Aorta (tissue), 5 donors: ENCODE measurements at regions not wholly inside any gene's neighbourhood (a gene's known extent, or its start where the extent isn't known, plus 50 kb on each side); places are given as distances from the start of the nearest gene placed in this dataset.

Experiments
- ATAC-seq: fragments of 200-7000 bp; cut with Tn5 transposase; one replicate; pipeline ENCODE4 v1.9.1; 2022; ENCODE audit warnings: moderate library complexity; ENCODE audit not compliant: low FRiP score
- DNase-seq, 2 donors: peaks; one replicate each; pipeline ENCODE4 v3.0.0-alpha.2; 2020
- H3K27ac ChIP-seq, 2 donors: one replicate each; pipeline ENCODE4 v1.5.1; 2013; ENCODE audit warnings: low read length in 2 of 2, mild to moderate bottlenecking in 2 of 2, moderate library complexity in 2 of 2, control low read depth in 1 of 2, inconsistent platforms in 1 of 2, low read depth in 1 of 2
- H3K27me3 ChIP-seq, 2 donors: one replicate each; pipeline ENCODE4 v1.6.1; 2013; ENCODE audit warnings: control low read depth in 1 of 2, low read length in 1 of 2, mild to moderate bottlenecking in 1 of 2, moderate library complexity in 1 of 2; ENCODE audit not compliant: insufficient read depth in 2 of 2, control insufficient read depth in 1 of 2
- H3K36me3 ChIP-seq, 2 donors: one replicate each; pipeline ENCODE4 v1.6.1; 2013; ENCODE audit warnings: control low read depth in 1 of 2, low read length in 1 of 2, mild to moderate bottlenecking in 1 of 2; ENCODE audit not compliant: insufficient read depth in 2 of 2, control insufficient read depth in 1 of 2
- H3K4me1 ChIP-seq, 2 donors: one replicate each; pipeline ENCODE4 v1.6.1; 2013; ENCODE audit warnings: low read length in 2 of 2, control low read depth in 1 of 2, mild to moderate bottlenecking in 1 of 2, moderate library complexity in 1 of 2; ENCODE audit not compliant: insufficient read depth in 2 of 2, control insufficient read depth in 1 of 2
- H3K4me3 ChIP-seq, 2 donors: one replicate each; pipeline ENCODE4 v1.5.1; 2013; ENCODE audit warnings: low read length in 2 of 2, control low read depth in 1 of 2, mild to moderate bottlenecking in 1 of 2
- H3K9me3 ChIP-seq: one replicate; pipeline ENCODE4 v1.6.1; 2013; ENCODE audit warnings: mild to moderate bottlenecking, low read length; ENCODE audit not compliant: control insufficient read depth
- WGBS, 2 donors: extraction: QIAGEN DNeasy Blood & Tissue Kit; methylation state at CpG; one replicate each; pipeline ENCODE4 v1.1.7; 2013; 5-methylcytosine and 5-hydroxymethylcytosine counted together
- intact Hi-C, 2 donors: fragments of 100-400 bp; cut with DNase I; formaldehyde crosslinking; loops; one replicate each; pipeline versions ENCODE4 v1.14.2 to v1.15.0; 2022
- donor health status: healthy with polysubstance abuse.
- donor health status: Bipolar disorder and iron deficiency.
- donor health status: DM: no; HTN: no; CAD: no.
- donor health status: DM: no; HTN: no; CAD: no.
- donor health status: DM: yes; HTN: yes; CAD: no.

- no peak for DNase-seq
- no peaks in the 10 kb centered on the region for H3K4me1 ChIP-seq
Measured at GRCh38 chr18:28606686-28607085, 429.8 kb upstream of the CDH2 start.

GRCh38 chr18:28602391-28602790 lies 425.5 kb upstream of the CDH2 start:
- no peak overlapping the region for H3K27ac ChIP-seq
- DNase-seq (no peak), ATAC-seq (no peak)
- peaks cover 4% of the 10 kb centered on the region for H3K9me3 ChIP-seq
- no peak overlapping the region for H3K4me3 ChIP-seq
- no peaks in the 10 kb centered on the region for H3K4me1 ChIP-seq
- H3K36me3 ChIP-seq = peaks cover 0 to 2% of the 10 kb centered on the region in 2 donors
- H3K27me3 ChIP-seq = no peaks in the 10 kb centered on the region
- intact Hi-C loops = no loop called here

More at GRCh38 chr18:28606686-28607085, 429.8 kb upstream of the CDH2 start:
- no peaks in the 10 kb centered on the region for H3K36me3 ChIP-seq
- no peak for ATAC-seq
- no peak overlapping the region for H3K4me3 ChIP-seq
- H3K9me3 ChIP-seq = no peaks in the 10 kb centered on the region
- WGBS, 2 donors = 68 to 69% methylated on average over 2 of the region's 2 CpGs
- no peak overlapping the region for H3K27ac ChIP-seq
- no peaks in the 10 kb centered on the region for H3K27me3 ChIP-seq
- intact Hi-C loops = no loop called here

- no peak overlapping the region for H3K27ac ChIP-seq
- H3K9me3 ChIP-seq = no peaks in the 10 kb centered on the region
- 88 to 89% methylated on average over 4 of the region's 4 CpGs for WGBS, 2 donors
- no peak for ATAC-seq
- intact Hi-C loops = no loop called here
- H3K27me3 ChIP-seq = no peaks in the 10 kb centered on the region
- no peak for DNase-seq
- H3K36me3 ChIP-seq = peaks cover 0 to 2% of the 10 kb centered on the region in 2 donors
- no peak overlapping the region for H3K4me3 ChIP-seq
- no peaks in the 10 kb centered on the region for H3K4me1 ChIP-seq
Measured at GRCh38 chr18:28594034-28594433, 417.1 kb upstream of the CDH2 start.

DNA sequence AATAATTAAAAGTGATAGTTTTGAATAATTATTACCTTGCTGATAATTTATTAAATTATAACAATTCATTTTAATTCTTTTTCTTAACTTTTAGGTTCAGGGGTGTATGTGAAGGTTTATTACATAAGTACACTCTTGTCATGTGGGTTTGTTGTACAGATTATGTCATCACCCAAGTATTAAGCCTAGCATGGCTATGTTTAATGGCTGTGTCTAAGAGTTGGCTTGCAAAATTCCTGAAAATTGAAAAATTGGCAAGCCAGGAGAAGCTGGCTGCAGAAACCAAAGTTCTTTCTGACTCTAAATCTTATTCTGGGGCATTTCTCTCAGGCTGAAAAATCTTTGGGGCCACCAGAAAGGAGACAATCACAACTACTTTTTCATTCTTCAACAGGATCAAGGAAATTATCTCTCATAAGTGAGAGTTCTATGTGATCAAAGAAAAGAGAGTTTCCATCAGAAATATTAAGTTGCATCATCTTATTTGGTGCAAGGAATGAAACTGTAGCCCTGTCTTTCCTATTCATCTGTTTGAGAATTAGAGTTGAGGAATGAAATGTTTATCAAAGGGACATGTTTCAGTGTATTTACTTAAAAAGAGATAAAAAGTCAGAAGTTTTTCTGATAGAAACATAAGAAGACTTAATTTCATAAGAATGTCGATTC lies 412.1 kb upstream of the CDH2 start:
- no peak for ATAC-seq
- Histone ChIP-seq H3K4me3 (no peak overlapping the region), H3K27ac (no peak overlapping the region), H3K36me3 (no peaks in the 10 kb centered on the region), H3K4me1 (no peaks in the 10 kb centered on the region), H3K27me3 (no peaks in the 10 kb centered on the region), H3K9me3 (no peaks in the 10 kb centered on the region)
- 91 to 93% methylated on average over 1 of the region's 1 CpG for WGBS, 2 donors
- no peak for DNase-seq
- intact Hi-C loops = no loop called here

GRCh38 chr18:28584731-28585130 lies 407.8 kb upstream of the CDH2 start:
- DNase-seq (no peak), ATAC-seq (no peak)
- WGBS, 2 donors = 32 to 40% methylated on average over 5 of the region's 5 CpGs
- no peaks in the 10 kb centered on the region for H3K27me3 ChIP-seq
- H3K4me1 ChIP-seq = no peaks in the 10 kb centered on the region
- no peaks in the 10 kb centered on the region for H3K36me3 ChIP-seq
- H3K27ac ChIP-seq = no peak overlapping the region
- intact Hi-C loops = no loop called here
- H3K9me3 ChIP-seq = no peaks in the 10 kb centered on the region
- no peak overlapping the region for H3K4me3 ChIP-seq

GRCh38 chr18:28582724-28583123 lies 405.8 kb upstream of the CDH2 start:
- ATAC-seq = no peak
- H3K27me3 ChIP-seq = no peaks in the 10 kb centered on the region
- H3K4me1 ChIP-seq = no peaks in the 10 kb centered on the region
- no peak for DNase-seq
- H3K27ac ChIP-seq = no peak overlapping the region
- H3K4me3 ChIP-seq = no peak overlapping the region
- no peaks in the 10 kb centered on the region for H3K9me3 ChIP-seq
- no peaks in the 10 kb centered on the region for H3K36me3 ChIP-seq
- 95 to 98% methylated on average over 2 of the region's 2 CpGs for WGBS, 2 donors
- intact Hi-C loops = no loop called here

- Histone ChIP-seq H3K4me1 (no peaks in the 10 kb centered on the region), H3K4me3 (no peak overlapping the region), H3K27ac (no peak overlapping the region), H3K9me3 (no peaks in the 10 kb centered on the region), H3K27me3 (no peaks in the 10 kb centered on the region), H3K36me3 (no peaks in the 10 kb centered on the region)
- intact Hi-C loops = no loop called here
- DNase-seq (no peak), ATAC-seq (no peak)
- WGBS, 2 donors = 51% methylated on average over 4 of the region's 4 CpGs
Measured at GRCh38 chr18:28581521-28582071, 404.7 kb upstream of the CDH2 start.

GRCh38 chr18:28576941-28577340 lies 400.0 kb upstream of the CDH2 start:
- H3K36me3 ChIP-seq = no peaks in the 10 kb centered on the region
- ATAC-seq = no peak
- H3K27ac ChIP-seq = no peak overlapping the region
- no peaks in the 10 kb centered on the region for H3K27me3 ChIP-seq
- no peak overlapping the region for H3K4me3 ChIP-seq
- H3K9me3 ChIP-seq = no peaks in the 10 kb centered on the region
- no peak for DNase-seq
- no peaks in the 10 kb centered on the region for H3K4me1 ChIP-seq
- intact Hi-C loops = no loop called here
- WGBS, 2 donors = 91 to 93% methylated on average over 3 of the region's 3 CpGs

DNA sequence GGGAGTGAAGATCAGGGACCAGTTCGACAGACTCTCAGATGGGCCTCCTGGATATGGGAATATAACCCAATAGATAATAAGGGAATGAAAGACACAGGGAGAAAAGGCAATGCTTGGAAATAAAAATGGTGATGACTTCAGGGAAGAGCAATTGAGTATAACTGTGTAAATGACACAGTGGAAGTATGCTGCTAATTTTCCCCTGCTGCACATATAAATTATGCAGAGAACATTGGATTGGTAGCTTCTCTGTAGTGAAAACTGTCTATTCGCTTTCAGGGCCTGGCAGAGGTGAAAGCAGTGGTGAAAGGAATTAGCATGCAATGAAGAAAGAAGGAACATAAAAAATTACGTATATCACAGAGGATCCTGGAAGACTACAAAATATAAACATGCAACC lies 398.2 kb upstream of the CDH2 start:
- DNase-seq (no peak), ATAC-seq (no peak)
- intact Hi-C loops = no loop called here
- 82 to 86% methylated on average over 3 of the region's 3 CpGs for WGBS, 2 donors
- no peaks in the 10 kb centered on the region for H3K4me1 ChIP-seq
- no peak overlapping the region for H3K4me3 ChIP-seq
- H3K27me3 ChIP-seq = no peaks in the 10 kb centered on the region
- no peaks in the 10 kb centered on the region for H3K9me3 ChIP-seq
- H3K36me3 ChIP-seq = no peaks in the 10 kb centered on the region
- H3K27ac ChIP-seq = no peak overlapping the region
